AG04450 (cell line): ENCODE measurements at regions not wholly inside any gene's neighbourhood (a gene's known extent, or its start where the extent isn't known, plus 50 kb on each side); places are given as distances from the start of the nearest gene placed in this dataset.

ENCODE experiments used
- CTCF ChIA-PET: fragments of 300-600, 350-600 bp; formaldehyde crosslinking; extraction: SDS; loops from one replicate; lab custom pipeline; 2022; ENCODE audit warnings: antibody characterized with exemption, inconsistent platforms; lab: Charles Lee
- POLR2A ChIA-PET: fragments of 350-600 bp; formaldehyde crosslinking; extraction: SDS; loops from one replicate; lab custom pipeline; 2021; ENCODE audit warnings: antibody characterized with exemption, inconsistent platforms; lab: Yijun Ruan, JAX
- DNase-seq: peaks from one replicate; pipeline ENCODE4 v3.0.0-alpha.2; 2011; ENCODE audit warnings: low read depth, low spot score
- H3K27ac ChIP-seq: one replicate; pipeline ENCODE4 v1.5.1; 2012; ENCODE audit warnings: low read depth, low read length, control low read depth
- H3K27me3 ChIP-seq: one replicate; pipeline ENCODE4 v1.6.0; 2012; ENCODE audit warnings: low read length; ENCODE audit not compliant: control insufficient read depth, insufficient read depth
- H3K4me3 ChIP-seq: 2 replicates; pipeline ENCODE4 v1.5.1; 2011; ENCODE audit warnings: mild to moderate bottlenecking, low read depth, low read length, control low read depth
- H3K9me3 ChIP-seq: 2 replicates; pipeline ENCODE4 v1.5.1; 2012; ENCODE audit warnings: low read length; ENCODE audit not compliant: control insufficient read depth, insufficient read depth
- CTCF ChIP-seq: IDR thresholded peaks from 2 replicates; pipeline ENCODE4 v1.5.1; 2011; ENCODE audit warnings: low read depth, low read length, control low read depth, inconsistent platforms

DNA sequence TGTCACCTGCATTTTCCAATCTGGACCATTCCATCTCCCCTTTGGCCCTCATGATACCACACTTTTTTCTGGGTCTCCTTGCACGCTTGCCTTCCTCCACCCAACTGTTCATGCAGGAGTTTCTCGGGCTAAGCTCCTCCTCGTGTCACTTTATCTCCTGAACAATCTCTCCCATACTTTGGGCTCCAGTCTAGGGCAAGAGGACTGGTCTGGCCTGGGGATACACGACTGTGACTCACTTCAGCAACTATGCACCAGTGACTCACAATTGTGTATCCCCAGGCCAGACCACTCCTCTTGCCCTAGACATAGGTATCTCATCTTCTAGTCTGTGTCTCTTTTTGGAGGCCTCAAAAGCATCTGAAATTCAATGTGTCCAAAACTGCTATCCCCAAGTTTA lies 149.4 kb upstream of the PTPRM start:
- TF ChIP-seq CTCF = no peak
- Histone ChIP-seq H3K9me3 (peaks cover 16% of the 10 kb centered on the region; the same call in 1 of the 2 replicates), H3K27ac (no peak overlapping the region), H3K27me3 (no peaks in the 10 kb centered on the region), H3K4me3 (no peak overlapping the region)
- CTCF ChIA-PET = no interaction called here
- POLR2A ChIA-PET = no interaction called here
- no peak for DNase-seq

- H3K9me3 ChIP-seq = no peaks in the 10 kb centered on the region
- H3K27ac ChIP-seq = no peak overlapping the region
- CTCF ChIA-PET = no interaction called here
- TF ChIP-seq CTCF = no peak
- H3K4me3 ChIP-seq = no peak overlapping the region
- DNase-seq = no peak
- H3K27me3 ChIP-seq = no peaks in the 10 kb centered on the region
- POLR2A ChIA-PET = no interaction called here
Measured at GRCh38 chr18:7429831-7430230, 137.3 kb upstream of the PTPRM start.

- H3K9me3 ChIP-seq = no peaks in the 10 kb centered on the region
- no peak for DNase-seq
- CTCF ChIA-PET = no interaction called here
- POLR2A ChIA-PET = no interaction called here
- peaks cover 2% of the 10 kb centered on the region for H3K27me3 ChIP-seq
- no peak overlapping the region for H3K27ac ChIP-seq
- TF ChIP-seq CTCF = no peak
- H3K4me3 ChIP-seq = no peak overlapping the region
Measured at GRCh38 chr18:7436166-7436565, 130.9 kb upstream of the PTPRM start.

DNA sequence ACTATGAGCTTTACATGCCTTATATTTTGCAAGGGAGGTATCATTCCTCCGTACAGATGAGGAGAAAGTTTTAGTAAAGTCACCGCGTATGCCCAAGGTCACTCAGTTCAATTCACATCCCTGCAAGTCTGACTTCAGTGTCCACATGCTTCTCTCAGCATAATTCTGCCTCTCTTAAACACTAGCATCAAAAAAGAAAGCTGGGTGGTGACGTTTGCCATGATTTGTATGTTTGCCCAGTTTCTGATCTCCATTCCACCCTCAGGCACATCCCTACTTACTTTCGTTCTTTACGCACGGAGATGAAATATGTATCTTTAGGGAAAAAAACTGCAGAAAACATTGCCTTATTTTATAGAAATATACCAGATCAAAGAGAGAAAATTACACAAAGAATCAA lies 129.2 kb upstream of the PTPRM start:
- peaks cover 2% of the 10 kb centered on the region for H3K27me3 ChIP-seq
- DNase-seq = no peak
- H3K27ac ChIP-seq = no peak overlapping the region
- H3K4me3 ChIP-seq = no peak overlapping the region
- CTCF ChIA-PET = no interaction called here
- TF ChIP-seq CTCF = no peak
- H3K9me3 ChIP-seq = no peaks in the 10 kb centered on the region
- POLR2A ChIA-PET = interaction anchor here (0.6 kb wide), 1 partner anchor 262 kb away, joined by 4 read pairs; no protein-coding TSS in a partner anchor

DNA sequence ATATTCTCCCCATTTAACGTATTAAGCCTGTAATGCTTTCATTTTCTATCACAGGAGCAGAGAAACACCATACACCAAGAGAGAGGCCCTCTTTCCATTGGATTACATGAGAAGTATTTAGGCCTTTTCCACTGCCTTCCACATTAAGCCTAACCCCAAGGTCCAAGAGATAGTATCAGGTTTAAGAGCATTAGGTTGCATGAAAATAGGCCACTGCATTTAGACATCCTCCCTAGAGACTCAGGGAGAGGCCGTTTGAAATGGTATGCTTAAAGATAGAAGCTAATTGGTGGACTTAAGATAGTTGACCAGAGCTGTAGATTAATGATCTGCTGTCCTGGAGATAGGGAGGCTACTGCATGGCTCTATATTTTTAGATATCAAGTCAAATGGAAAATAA lies 128.5 kb upstream of the PTPRM start:
- Histone ChIP-seq H3K27ac (no peak overlapping the region), H3K9me3 (no peaks in the 10 kb centered on the region), H3K27me3 (peaks cover 2% of the 10 kb centered on the region), H3K4me3 (no peak overlapping the region)
- CTCF ChIA-PET = no interaction called here
- POLR2A ChIA-PET = no interaction called here
- TF ChIP-seq CTCF = no peak
- no peak for DNase-seq
